ENCODE measurements at regions not wholly inside any gene's neighbourhood (a gene's known extent, or its start where the extent isn't known, plus 50 kb on each side); places are given as distances from the start of the nearest gene placed in this dataset.

DNA sequence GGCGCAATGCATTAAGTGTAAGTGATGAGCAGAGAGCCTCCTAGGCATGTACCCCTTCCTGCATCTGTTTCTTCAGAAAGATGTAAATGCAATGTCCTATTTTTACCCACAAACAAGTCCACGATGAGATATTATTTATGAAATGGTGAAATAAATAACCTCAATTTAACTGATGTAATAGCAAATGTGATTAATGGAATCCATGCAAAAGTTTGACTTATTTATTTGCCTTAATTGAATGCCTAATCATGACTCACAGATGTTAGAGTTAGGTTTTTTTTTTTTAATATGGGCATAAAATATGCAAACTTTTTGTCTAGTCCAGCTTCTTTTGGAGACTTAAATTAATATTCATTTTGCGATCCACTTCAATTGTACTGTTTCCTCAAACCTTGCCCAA is 67.7 kb upstream of the ITGA4 start:
- H3K27ac ChIP-seq (ENCODE audit: low read depth, low read length) = no peak overlapping the region

DNA sequence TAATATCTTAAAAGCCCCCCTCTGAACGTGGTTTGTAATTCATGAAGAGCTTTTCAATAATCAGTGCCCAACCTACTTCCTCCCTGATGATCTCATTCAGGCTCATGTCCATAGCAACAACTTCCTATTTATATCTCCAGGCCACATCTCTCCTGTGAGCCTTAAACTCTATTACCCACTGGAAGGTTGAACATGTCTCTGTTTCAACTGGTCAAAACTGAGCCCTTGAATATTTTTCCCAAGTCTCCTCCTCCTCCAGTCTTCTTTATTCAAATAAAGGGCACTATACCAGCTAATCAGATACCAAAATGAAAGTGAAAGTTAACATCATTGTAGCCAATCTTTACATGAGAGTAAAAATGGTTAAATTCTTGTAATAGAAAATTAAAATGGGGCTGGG is 63.7 kb upstream of the ITGA4 start:
- Histone ChIP-seq H3K36me3 (ENCODE audit: control insufficient read depth in 1 of 2, insufficient read depth in 2 of 2, low read length in 2 of 2) (no peaks in the 10 kb centered on the region), H3K4me3 (ENCODE audit: low read depth in 1 of 2, low read length in 2 of 2) (peak overlapping the region in 1 of 2 donors; percentile 1), H3K27ac (ENCODE audit: low read depth, low read length) (peak overlapping the region; percentile 10)

More for the DNA sequence above, 67.7 kb upstream of the ITGA4 start:
- no peaks in the 10 kb centered on the region for H3K36me3 ChIP-seq (ENCODE audit: control insufficient read depth in 1 of 2, insufficient read depth in 2 of 2, low read length in 2 of 2)
- H3K4me1 ChIP-seq (ENCODE audit: control insufficient read depth in 1 of 2, insufficient read depth in 2 of 2, low read length in 2 of 2) = no peaks in the 10 kb centered on the region
- H3K9me3 ChIP-seq (ENCODE audit: control insufficient read depth in 1 of 2, low read length in 2 of 2) = no peaks in the 10 kb centered on the region
- H3K27me3 ChIP-seq (ENCODE audit: control insufficient read depth in 1 of 2, insufficient read depth in 2 of 2, low read length in 2 of 2) = no peaks in the 10 kb centered on the region
- H3K9ac ChIP-seq (ENCODE audit: low read depth in 1 of 2, low read length in 2 of 2) = no peak overlapping the region
- no peak overlapping the region for H3K4me3 ChIP-seq (ENCODE audit: low read depth in 1 of 2, low read length in 2 of 2)

DNA sequence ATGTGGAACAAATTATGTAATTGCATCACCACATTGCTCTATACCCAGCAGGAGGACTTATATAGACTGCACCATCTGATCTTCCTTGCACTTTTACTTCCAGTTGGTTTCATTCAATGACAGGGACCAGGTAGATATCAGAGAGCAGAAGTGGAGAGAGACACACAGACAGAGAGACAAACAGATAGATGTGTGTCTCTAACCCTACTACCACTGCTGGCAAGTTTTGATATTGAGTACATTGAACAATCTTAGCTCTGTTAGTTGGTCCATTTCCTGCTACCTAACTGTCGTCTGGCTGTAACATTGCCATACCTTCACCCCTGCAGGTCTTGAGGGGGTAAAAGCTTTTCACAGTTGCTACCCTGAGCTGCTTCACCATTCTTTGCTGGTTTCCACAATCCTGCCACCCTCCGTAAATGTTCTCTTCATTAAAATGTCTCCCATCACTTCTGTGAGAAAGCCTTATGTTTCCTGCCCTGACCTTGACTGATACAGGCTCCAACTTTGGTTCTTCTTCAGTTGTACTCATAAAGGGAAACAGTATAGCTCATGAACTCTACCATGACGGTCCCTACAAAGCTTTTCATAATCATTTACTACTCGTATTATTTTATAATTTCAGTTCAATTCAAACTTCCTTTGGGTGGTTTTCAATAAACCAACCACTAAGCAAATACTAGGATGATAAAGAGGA is 62.3 kb upstream of the ITGA4 start:
- H3K4me1 ChIP-seq (ENCODE audit: control insufficient read depth in 1 of 2, insufficient read depth in 2 of 2, low read length in 2 of 2) = no peaks in the 10 kb centered on the region
- no peak overlapping the region for H3K27ac ChIP-seq (ENCODE audit: low read depth, low read length)
- H3K9me3 ChIP-seq (ENCODE audit: control insufficient read depth in 1 of 2, low read length in 2 of 2) = no peaks in the 10 kb centered on the region
- no peak overlapping the region for H3K9ac ChIP-seq (ENCODE audit: low read depth in 1 of 2, low read length in 2 of 2)
- no peaks in the 10 kb centered on the region for H3K27me3 ChIP-seq (ENCODE audit: control insufficient read depth in 1 of 2, insufficient read depth in 2 of 2, low read length in 2 of 2)
- no peaks in the 10 kb centered on the region for H3K36me3 ChIP-seq (ENCODE audit: control insufficient read depth in 1 of 2, insufficient read depth in 2 of 2, low read length in 2 of 2)
- H3K4me3 ChIP-seq (ENCODE audit: low read depth in 1 of 2, low read length in 2 of 2) = peak overlapping the region in 1 of 2 donors; percentile 0

More for the DNA sequence above, 63.7 kb upstream of the ITGA4 start:
- H3K27me3 ChIP-seq (ENCODE audit: control insufficient read depth in 1 of 2, insufficient read depth in 2 of 2, low read length in 2 of 2) = no peaks in the 10 kb centered on the region
- H3K9ac ChIP-seq (ENCODE audit: low read depth in 1 of 2, low read length in 2 of 2) = no peak overlapping the region
- H3K9me3 ChIP-seq (ENCODE audit: control insufficient read depth in 1 of 2, low read length in 2 of 2) = no peaks in the 10 kb centered on the region
- no peaks in the 10 kb centered on the region for H3K4me1 ChIP-seq (ENCODE audit: control insufficient read depth in 1 of 2, insufficient read depth in 2 of 2, low read length in 2 of 2)

DNA sequence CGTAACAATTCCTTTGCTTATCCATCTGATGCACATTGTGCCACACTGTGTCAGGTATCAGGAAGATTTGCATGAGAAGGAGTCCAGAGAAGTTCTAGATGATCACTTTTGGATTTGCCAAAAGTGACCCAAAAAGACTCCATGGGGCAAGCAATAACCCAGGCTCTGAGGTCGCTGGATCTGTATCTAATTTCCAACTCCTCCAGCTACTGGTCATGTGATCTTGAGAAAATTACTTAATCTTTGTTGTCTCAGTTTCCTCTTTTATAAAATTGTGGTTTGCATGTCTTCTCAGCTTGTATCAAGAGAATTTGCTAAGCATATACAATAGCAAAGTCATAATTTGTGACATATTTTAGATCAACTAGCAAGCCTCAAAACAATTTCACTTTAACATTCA is 61.3 kb upstream of the ITGA4 start:
- Histone ChIP-seq H3K27me3 (ENCODE audit: control insufficient read depth in 1 of 2, insufficient read depth in 2 of 2, low read length in 2 of 2) (no peaks in the 10 kb centered on the region), H3K36me3 (ENCODE audit: control insufficient read depth in 1 of 2, insufficient read depth in 2 of 2, low read length in 2 of 2) (no peaks in the 10 kb centered on the region), H3K4me1 (ENCODE audit: control insufficient read depth in 1 of 2, insufficient read depth in 2 of 2, low read length in 2 of 2) (no peaks in the 10 kb centered on the region), H3K9me3 (ENCODE audit: control insufficient read depth in 1 of 2, low read length in 2 of 2) (no peaks in the 10 kb centered on the region), H3K4me3 (ENCODE audit: low read depth in 1 of 2, low read length in 2 of 2) (no peak overlapping the region), H3K27ac (ENCODE audit: low read depth, low read length) (no peak overlapping the region), H3K9ac (ENCODE audit: low read depth in 1 of 2, low read length in 2 of 2) (no peak overlapping the region)

DNA sequence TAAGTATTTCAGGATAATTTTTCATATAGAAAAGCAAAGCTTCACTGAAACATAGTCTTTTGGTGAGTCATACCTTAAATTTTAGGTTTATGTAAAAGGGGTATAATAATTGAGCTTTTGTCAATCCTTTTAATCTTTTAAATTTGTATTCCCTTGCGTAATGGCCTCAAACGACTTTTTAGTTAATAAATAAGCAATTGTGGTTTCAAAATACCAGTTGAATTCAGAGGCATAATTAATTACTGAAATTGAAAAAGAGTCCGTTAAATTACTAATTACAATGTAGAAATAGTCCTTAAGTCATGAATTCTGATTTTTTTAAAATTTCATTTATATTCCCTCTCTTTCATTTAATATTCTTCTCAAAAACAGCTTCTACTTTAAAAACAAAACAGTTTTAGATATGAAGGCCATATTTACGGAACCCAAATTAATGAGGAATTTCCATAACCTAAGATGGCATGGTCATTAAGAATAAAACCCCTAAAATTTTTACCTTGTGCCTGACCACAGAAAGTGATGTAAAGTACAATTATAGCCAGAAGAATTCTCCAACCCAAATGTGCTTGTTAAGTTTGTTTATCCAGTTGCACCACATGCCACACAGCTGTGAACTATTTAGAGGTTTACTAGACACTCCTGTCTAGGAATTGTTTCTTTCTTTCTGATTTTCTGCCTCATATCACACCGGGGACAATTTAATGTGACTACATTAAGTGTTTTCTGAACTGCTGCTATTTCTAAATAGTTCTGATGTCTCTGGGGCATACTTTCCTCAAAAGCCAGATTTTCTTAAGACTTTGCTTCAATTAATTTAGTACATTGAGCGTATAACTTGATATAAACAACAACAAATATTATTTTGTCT is 60.7 kb upstream of the ITGA4 start:
- Histone ChIP-seq H3K36me3 (ENCODE audit: control insufficient read depth in 1 of 2, insufficient read depth in 2 of 2, low read length in 2 of 2) (no peaks in the 10 kb centered on the region), H3K9me3 (ENCODE audit: control insufficient read depth in 1 of 2, low read length in 2 of 2) (no peaks in the 10 kb centered on the region), H3K4me3 (ENCODE audit: low read depth in 1 of 2, low read length in 2 of 2) (no peak overlapping the region), H3K27ac (ENCODE audit: low read depth, low read length) (no peak overlapping the region), H3K9ac (ENCODE audit: low read depth in 1 of 2, low read length in 2 of 2) (no peak overlapping the region), H3K4me1 (ENCODE audit: control insufficient read depth in 1 of 2, insufficient read depth in 2 of 2, low read length in 2 of 2) (no peaks in the 10 kb centered on the region), H3K27me3 (ENCODE audit: control insufficient read depth in 1 of 2, insufficient read depth in 2 of 2, low read length in 2 of 2) (no peaks in the 10 kb centered on the region)

DNA sequence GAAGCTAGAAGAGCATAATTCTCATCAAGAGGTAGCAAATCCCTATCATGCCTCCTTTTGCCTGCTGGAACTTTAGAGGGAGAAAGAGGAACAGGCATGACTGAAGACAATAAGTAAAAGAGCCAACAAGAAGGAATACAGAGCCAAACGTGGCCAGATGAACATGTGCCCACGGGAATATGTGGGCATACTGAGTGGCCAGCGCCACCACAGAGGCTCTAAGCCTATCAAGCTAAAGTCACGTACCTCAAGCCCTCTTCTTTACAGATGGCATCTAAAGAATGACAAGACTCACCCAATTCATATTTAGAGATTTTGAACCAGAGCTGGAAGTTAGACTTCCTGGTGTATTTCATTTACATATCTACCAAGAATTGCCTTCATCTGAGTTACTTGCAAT is 59.9 kb upstream of the ITGA4 start:
- Histone ChIP-seq H3K4me1 (ENCODE audit: control insufficient read depth in 1 of 2, insufficient read depth in 2 of 2, low read length in 2 of 2) (no peaks in the 10 kb centered on the region), H3K9ac (ENCODE audit: low read depth in 1 of 2, low read length in 2 of 2) (no peak overlapping the region), H3K27ac (ENCODE audit: low read depth, low read length) (no peak overlapping the region), H3K36me3 (ENCODE audit: control insufficient read depth in 1 of 2, insufficient read depth in 2 of 2, low read length in 2 of 2) (no peaks in the 10 kb centered on the region), H3K27me3 (ENCODE audit: control insufficient read depth in 1 of 2, insufficient read depth in 2 of 2, low read length in 2 of 2) (no peaks in the 10 kb centered on the region), H3K4me3 (ENCODE audit: low read depth in 1 of 2, low read length in 2 of 2) (no peak overlapping the region), H3K9me3 (ENCODE audit: control insufficient read depth in 1 of 2, low read length in 2 of 2) (no peaks in the 10 kb centered on the region)

DNA sequence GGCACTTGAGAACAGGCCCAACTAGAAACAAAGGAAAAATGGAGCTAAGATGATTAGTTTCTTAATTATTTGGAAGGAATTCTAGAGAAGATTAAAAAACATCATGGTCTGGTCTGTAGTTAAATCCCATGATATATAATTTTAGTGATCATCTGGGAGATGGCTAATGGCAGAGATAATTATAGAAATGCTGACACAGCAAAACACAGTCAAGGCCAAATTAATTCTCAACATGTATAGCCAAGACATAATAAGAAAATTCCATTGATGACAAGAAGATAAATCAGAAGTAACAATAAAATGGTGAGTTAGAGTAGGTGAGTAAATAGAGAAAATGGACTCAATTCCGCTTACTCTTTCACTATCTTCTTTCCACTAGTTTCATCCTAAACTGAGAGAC is 59.2 kb upstream of the ITGA4 start:
- H3K27ac ChIP-seq (ENCODE audit: low read depth, low read length) = no peak overlapping the region
- no peak overlapping the region for H3K9ac ChIP-seq (ENCODE audit: low read depth in 1 of 2, low read length in 2 of 2)
- no peaks in the 10 kb centered on the region for H3K27me3 ChIP-seq (ENCODE audit: control insufficient read depth in 1 of 2, insufficient read depth in 2 of 2, low read length in 2 of 2)
- H3K36me3 ChIP-seq (ENCODE audit: control insufficient read depth in 1 of 2, insufficient read depth in 2 of 2, low read length in 2 of 2) = no peaks in the 10 kb centered on the region
- no peak overlapping the region for H3K4me3 ChIP-seq (ENCODE audit: low read depth in 1 of 2, low read length in 2 of 2)
- no peaks in the 10 kb centered on the region for H3K4me1 ChIP-seq (ENCODE audit: control insufficient read depth in 1 of 2, insufficient read depth in 2 of 2, low read length in 2 of 2)
- H3K9me3 ChIP-seq (ENCODE audit: control insufficient read depth in 1 of 2, low read length in 2 of 2) = no peaks in the 10 kb centered on the region

DNA sequence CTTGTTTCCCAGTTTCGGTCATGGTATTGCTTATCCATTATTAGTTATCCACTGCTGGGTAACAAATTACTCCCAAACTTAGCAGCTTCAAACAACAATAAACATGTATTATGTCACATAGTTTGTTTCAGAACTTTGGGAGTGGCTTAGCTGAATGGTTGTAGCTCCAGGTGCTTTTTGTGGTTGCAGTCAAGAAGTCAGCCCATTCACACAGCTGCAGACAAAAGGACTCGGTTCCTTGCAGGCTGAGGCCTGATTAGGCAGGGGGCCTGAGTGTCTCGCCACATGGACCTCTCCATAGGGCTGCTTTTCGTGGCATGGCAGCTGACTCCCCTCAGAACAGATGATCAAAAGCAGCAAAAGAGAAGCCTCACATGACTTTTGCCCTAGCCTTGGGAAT is 58.2 kb upstream of the ITGA4 start:
- H3K9ac ChIP-seq (ENCODE audit: low read depth in 1 of 2, low read length in 2 of 2) = no peak overlapping the region
- H3K27me3 ChIP-seq (ENCODE audit: control insufficient read depth in 1 of 2, insufficient read depth in 2 of 2, low read length in 2 of 2) = no peaks in the 10 kb centered on the region
- H3K4me3 ChIP-seq (ENCODE audit: low read depth in 1 of 2, low read length in 2 of 2) = no peak overlapping the region
- no peaks in the 10 kb centered on the region for H3K36me3 ChIP-seq (ENCODE audit: control insufficient read depth in 1 of 2, insufficient read depth in 2 of 2, low read length in 2 of 2)
- H3K9me3 ChIP-seq (ENCODE audit: control insufficient read depth in 1 of 2, low read length in 2 of 2) = no peaks in the 10 kb centered on the region
- no peaks in the 10 kb centered on the region for H3K4me1 ChIP-seq (ENCODE audit: control insufficient read depth in 1 of 2, insufficient read depth in 2 of 2, low read length in 2 of 2)
- no peak overlapping the region for H3K27ac ChIP-seq (ENCODE audit: low read depth, low read length)

DNA sequence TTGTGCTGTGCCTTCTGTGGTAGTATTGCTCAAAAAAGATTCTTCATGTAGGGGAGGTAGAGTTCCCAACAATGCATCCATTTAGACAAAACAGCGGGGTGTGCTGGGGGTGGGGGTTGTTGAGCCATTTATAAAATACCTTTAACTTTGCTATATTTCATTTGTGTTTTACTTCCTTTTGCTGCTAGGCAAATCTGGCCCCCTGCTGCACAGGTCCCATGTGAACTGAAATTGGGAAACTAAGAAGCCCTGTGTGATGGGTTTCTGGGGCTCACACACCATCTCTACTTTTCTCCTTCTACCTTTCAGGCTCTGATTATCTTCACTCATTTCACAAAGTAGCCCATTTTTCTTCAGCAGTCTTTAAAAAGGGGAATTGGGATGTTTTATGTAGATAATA is 52.7 kb upstream of the ITGA4 start:
- H3K9ac ChIP-seq (ENCODE audit: low read depth in 1 of 2, low read length in 2 of 2) = no peak overlapping the region
- H3K36me3 ChIP-seq (ENCODE audit: control insufficient read depth in 1 of 2, insufficient read depth in 2 of 2, low read length in 2 of 2) = no peaks in the 10 kb centered on the region
- H3K27me3 ChIP-seq (ENCODE audit: control insufficient read depth in 1 of 2, insufficient read depth in 2 of 2, low read length in 2 of 2) = no peaks in the 10 kb centered on the region
- H3K4me3 ChIP-seq (ENCODE audit: low read depth in 1 of 2, low read length in 2 of 2) = no peak overlapping the region
- H3K9me3 ChIP-seq (ENCODE audit: control insufficient read depth in 1 of 2, low read length in 2 of 2) = no peaks in the 10 kb centered on the region
- no peaks in the 10 kb centered on the region for H3K4me1 ChIP-seq (ENCODE audit: control insufficient read depth in 1 of 2, insufficient read depth in 2 of 2, low read length in 2 of 2)
- no peak overlapping the region for H3K27ac ChIP-seq (ENCODE audit: low read depth, low read length)

DNA sequence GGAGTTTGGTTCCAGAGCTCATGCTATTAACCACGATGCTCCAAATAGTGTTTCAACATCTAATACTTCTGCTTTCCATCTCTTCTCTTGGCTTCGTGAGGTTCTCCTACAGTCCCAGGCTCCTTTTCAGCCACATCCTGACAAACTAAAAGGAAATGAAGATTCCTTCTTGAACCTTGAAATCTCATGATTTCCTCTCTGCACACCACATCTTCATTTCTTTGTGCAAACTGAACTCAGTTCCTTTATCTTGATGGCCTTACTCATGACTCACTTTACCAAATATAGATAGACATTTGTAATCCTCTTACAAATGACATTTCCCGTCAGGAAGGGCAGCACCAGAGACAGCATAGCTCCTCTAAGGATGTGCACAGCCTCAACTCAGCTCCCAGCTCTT is 50.0 kb upstream of the ITGA4 start:
- H3K27me3 ChIP-seq (ENCODE audit: control insufficient read depth in 1 of 2, insufficient read depth in 2 of 2, low read length in 2 of 2) = no peaks in the 10 kb centered on the region
- H3K27ac ChIP-seq (ENCODE audit: low read depth, low read length) = no peak overlapping the region
- H3K36me3 ChIP-seq (ENCODE audit: control insufficient read depth in 1 of 2, insufficient read depth in 2 of 2, low read length in 2 of 2) = no peaks in the 10 kb centered on the region
- H3K4me3 ChIP-seq (ENCODE audit: low read depth in 1 of 2, low read length in 2 of 2) = no peak overlapping the region
- no peaks in the 10 kb centered on the region for H3K9me3 ChIP-seq (ENCODE audit: control insufficient read depth in 1 of 2, low read length in 2 of 2)
- H3K4me1 ChIP-seq (ENCODE audit: control insufficient read depth in 1 of 2, insufficient read depth in 2 of 2, low read length in 2 of 2) = no peaks in the 10 kb centered on the region
- no peak overlapping the region for H3K9ac ChIP-seq (ENCODE audit: low read depth in 1 of 2, low read length in 2 of 2)
